ENCODE measurements at regions not wholly inside any gene's neighbourhood (a gene's known extent, or its start where the extent isn't known, plus 50 kb on each side); places are given as distances from the start of the nearest gene placed in this dataset.

DNA sequence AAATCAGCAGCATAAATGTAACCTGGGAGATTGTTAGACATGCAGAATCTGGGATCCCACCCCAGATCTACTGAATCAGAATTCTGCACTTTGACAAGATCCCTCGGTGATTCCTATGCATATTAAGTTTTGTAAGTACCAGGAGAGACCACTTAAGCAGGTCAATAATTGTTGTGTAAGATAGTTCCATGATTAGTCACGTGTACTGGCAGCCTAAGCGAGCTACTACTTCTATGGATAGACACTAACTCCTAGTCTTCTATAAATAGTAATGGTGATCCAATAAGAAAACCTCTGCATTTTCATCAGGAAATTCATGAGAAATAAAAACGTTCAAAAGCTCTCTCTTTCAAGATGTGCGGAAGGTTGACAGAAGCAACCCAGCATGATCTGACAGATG lies 988.2 kb upstream of the CHAC2 start:
- no CpG with 5 or more reads among the region's 5 CpGs for WGBS (ENCODE audit: insufficient coverage, low lambda C conversion rate)
- Histone ChIP-seq H3K4me1 (ENCODE audit: control insufficient read depth, insufficient read depth, low read length) (peaks cover 13% of the 10 kb centered on the region), H3K27me3 (ENCODE audit: control insufficient read depth, insufficient read depth, low read length) (no peaks in the 10 kb centered on the region), H3K9me3 (ENCODE audit: control insufficient read depth, low read depth, low read length) (no peaks in the 10 kb centered on the region), H3K27ac (ENCODE audit: low read length) (no peak overlapping the region), H3K36me3 (ENCODE audit: control insufficient read depth, insufficient read depth, low read length) (no peaks in the 10 kb centered on the region), H3K4me3 (ENCODE audit: low read length) (no peak overlapping the region)
- DNase-seq, result no peak

DNA sequence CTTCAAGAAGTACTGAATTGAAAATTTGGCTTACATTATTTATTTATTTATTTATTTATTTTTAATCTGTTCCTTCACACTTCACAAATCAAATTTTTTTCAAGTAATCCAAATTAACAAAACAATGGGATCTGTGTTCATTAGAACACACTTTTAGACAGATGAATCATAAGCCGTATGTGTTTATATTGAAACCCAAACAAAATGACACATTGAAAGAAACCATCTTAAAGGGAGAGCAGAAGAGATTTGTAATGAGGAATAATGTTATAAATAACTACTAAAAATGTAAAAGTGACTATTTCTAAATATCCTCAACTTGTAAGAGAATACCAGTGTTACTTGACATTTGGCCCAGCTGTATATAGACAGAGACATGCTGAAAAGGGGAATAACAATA lies 991.0 kb upstream of the CHAC2 start:
- Histone ChIP-seq H3K27me3 (ENCODE audit: control insufficient read depth, insufficient read depth, low read length) (no peaks in the 10 kb centered on the region), H3K4me1 (ENCODE audit: control insufficient read depth, insufficient read depth, low read length) (peaks cover 13% of the 10 kb centered on the region), H3K36me3 (ENCODE audit: control insufficient read depth, insufficient read depth, low read length) (no peaks in the 10 kb centered on the region), H3K27ac (ENCODE audit: low read length) (no peak overlapping the region), H3K4me3 (ENCODE audit: low read length) (no peak overlapping the region), H3K9me3 (ENCODE audit: control insufficient read depth, low read depth, low read length) (no peaks in the 10 kb centered on the region)
- no peak for DNase-seq
- 67% methylated on average over 1 of the region's 1 CpG for WGBS (ENCODE audit: insufficient coverage, low lambda C conversion rate)

DNA sequence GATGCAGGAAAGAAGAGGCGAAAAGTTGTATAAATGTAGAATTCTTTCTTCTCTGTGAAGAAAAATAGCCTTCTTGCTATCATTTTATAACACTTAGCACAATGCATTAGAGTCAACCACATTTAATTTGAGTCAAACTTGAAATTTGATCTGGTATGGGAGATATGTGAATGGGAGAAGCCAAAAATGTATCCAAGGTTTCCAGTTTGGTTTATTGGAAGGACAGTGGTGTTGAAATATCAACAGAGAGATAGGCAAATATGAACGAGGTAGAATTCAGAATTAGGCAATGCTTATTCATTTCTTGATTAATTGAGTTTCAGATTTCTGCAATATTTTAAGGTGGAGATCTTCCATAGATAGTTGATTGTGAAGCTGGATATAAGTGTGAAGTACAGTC lies 991.9 kb upstream of the CHAC2 start:
- Histone ChIP-seq H3K36me3 (ENCODE audit: control insufficient read depth, insufficient read depth, low read length) (no peaks in the 10 kb centered on the region), H3K27ac (ENCODE audit: low read length) (no peak overlapping the region), H3K4me3 (ENCODE audit: low read length) (no peak overlapping the region), H3K4me1 (ENCODE audit: control insufficient read depth, insufficient read depth, low read length) (peaks cover 13% of the 10 kb centered on the region), H3K27me3 (ENCODE audit: control insufficient read depth, insufficient read depth, low read length) (no peaks in the 10 kb centered on the region), H3K9me3 (ENCODE audit: control insufficient read depth, low read depth, low read length) (no peaks in the 10 kb centered on the region)
- 40% methylated on average over 1 of the region's 2 CpGs for WGBS (ENCODE audit: insufficient coverage, low lambda C conversion rate)
- DNase-seq, result no peak

DNA sequence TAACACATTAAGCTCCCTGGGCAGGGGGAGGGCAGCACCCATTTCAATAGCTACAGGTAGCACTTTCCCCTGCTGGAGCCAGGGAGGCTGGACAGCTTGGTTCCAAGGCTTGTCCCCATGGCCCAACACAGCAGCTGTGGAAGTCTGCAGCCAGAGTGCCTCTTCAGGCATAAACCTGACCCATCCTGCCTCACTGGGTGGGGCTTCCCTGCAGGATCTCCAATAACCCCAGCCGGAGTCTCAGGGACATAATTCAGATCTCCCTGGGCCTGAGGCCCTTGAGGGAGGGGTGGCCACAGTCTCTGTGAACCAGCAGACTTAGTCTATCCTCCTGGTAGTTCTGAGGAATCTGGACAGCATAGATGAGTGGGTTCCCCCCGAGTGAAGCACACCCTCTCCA lies 1001.9 kb upstream of the CHAC2 start:
- Histone ChIP-seq H3K27ac (ENCODE audit: low read length) (no peak overlapping the region), H3K9me3 (ENCODE audit: control insufficient read depth, low read depth, low read length) (no peaks in the 10 kb centered on the region), H3K36me3 (ENCODE audit: control insufficient read depth, insufficient read depth, low read length) (no peaks in the 10 kb centered on the region), H3K4me3 (ENCODE audit: low read length) (no peak overlapping the region), H3K27me3 (ENCODE audit: control insufficient read depth, insufficient read depth, low read length) (no peaks in the 10 kb centered on the region), H3K4me1 (ENCODE audit: control insufficient read depth, insufficient read depth, low read length) (no peaks in the 10 kb centered on the region)
- DNase-seq, result no peak
- no CpG with 5 or more reads among the region's 2 CpGs for WGBS (ENCODE audit: insufficient coverage, low lambda C conversion rate)

DNA sequence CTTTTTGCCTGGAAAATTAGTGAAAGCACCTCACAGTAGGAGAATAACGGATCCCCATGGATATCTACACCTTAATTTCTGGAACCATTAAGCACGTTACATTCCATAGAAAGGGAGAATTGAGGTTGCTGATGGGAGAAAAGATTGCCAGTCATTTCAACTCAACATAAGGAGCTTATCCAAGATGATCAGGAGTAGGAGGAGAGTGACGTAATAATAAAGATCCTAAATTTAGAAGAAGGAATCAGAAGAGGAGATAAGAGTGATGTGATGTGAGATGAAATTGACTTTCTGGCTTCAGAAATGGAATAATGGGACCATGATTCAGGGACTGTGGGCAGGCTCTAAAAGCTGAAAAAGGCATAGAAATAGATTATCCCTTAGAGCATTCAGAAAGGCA lies 1017.8 kb upstream of the CHAC2 start:
- DNase-seq, result no peak
- H3K9me3 ChIP-seq (ENCODE audit: control insufficient read depth, low read depth, low read length), result no peaks in the 10 kb centered on the region
- H3K36me3 ChIP-seq (ENCODE audit: control insufficient read depth, insufficient read depth, low read length), result no peaks in the 10 kb centered on the region
- H3K4me1 ChIP-seq (ENCODE audit: control insufficient read depth, insufficient read depth, low read length), result no peaks in the 10 kb centered on the region
- H3K27me3 ChIP-seq (ENCODE audit: control insufficient read depth, insufficient read depth, low read length), result no peaks in the 10 kb centered on the region
- H3K27ac ChIP-seq (ENCODE audit: low read length), result no peak overlapping the region
- WGBS (ENCODE audit: insufficient coverage, low lambda C conversion rate), result 42% methylated on average over 1 of the region's 3 CpGs
- no peak overlapping the region for H3K4me3 ChIP-seq (ENCODE audit: low read length)

DNA sequence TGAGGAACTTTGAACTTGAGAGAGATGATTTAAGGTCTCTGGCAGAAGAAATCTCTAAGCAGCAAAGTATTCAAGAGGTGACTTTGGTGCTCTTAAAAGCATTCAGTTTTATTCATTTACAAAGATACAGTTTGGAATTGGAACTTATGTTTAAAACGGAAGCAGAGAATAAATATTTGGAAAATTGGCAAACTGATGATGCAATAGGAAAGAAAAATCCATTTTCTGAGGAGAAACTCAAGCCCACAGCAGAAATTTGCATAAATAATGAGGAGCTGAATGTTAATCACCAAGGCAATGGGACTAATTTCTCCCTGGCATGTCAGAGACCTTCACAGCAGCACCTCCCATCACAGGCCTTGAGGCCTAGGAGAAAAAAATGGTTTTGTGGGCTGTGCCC lies 1022.5 kb upstream of the CHAC2 start:
- no peaks in the 10 kb centered on the region for H3K9me3 ChIP-seq (ENCODE audit: control insufficient read depth, low read depth, low read length)
- no peaks in the 10 kb centered on the region for H3K27me3 ChIP-seq (ENCODE audit: control insufficient read depth, insufficient read depth, low read length)
- H3K4me1 ChIP-seq (ENCODE audit: control insufficient read depth, insufficient read depth, low read length), result no peaks in the 10 kb centered on the region
- no peak for DNase-seq
- H3K36me3 ChIP-seq (ENCODE audit: control insufficient read depth, insufficient read depth, low read length), result no peaks in the 10 kb centered on the region
- H3K4me3 ChIP-seq (ENCODE audit: low read length), result no peak overlapping the region
- WGBS (ENCODE audit: insufficient coverage, low lambda C conversion rate), result 57% methylated on average over 1 of the region's 1 CpG
- no peak overlapping the region for H3K27ac ChIP-seq (ENCODE audit: low read length)

DNA sequence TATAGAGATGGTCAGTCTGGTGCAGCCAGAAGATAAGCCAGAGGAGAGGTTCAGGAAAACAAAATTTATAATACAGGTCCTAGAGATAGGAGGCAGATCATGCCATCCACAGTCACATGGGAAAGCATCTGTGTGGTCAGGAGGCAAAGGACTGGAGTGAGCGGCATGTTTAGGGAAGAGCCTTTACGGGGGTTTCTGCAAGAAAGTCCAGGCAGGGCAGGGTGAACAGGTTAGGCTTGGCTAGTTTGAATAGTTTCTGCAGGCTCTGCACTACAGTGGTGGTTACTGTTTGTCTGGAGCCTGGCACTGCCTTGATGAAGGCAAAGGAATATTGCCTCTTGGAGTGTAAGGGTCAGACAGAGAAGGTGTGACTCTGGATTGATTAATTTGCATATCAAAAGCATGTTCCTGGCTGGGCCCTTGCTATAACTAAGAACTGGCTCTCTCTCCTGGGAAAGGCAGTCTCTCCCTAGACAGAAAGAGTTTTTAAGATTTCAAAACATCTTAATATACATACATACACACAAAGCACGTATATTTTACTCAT lies 1034.7 kb upstream of the CHAC2 start:
- DNase-seq, result peak in 1 of 2 donors; percentile 6
- no peaks in the 10 kb centered on the region for H3K36me3 ChIP-seq (ENCODE audit: control insufficient read depth, insufficient read depth, low read length)
- H3K4me1 ChIP-seq (ENCODE audit: control insufficient read depth, insufficient read depth, low read length), result no peaks in the 10 kb centered on the region
- no peaks in the 10 kb centered on the region for H3K27me3 ChIP-seq (ENCODE audit: control insufficient read depth, insufficient read depth, low read length)
- H3K27ac ChIP-seq (ENCODE audit: low read length), result no peak overlapping the region
- H3K4me3 ChIP-seq (ENCODE audit: low read length), result no peak overlapping the region
- H3K9me3 ChIP-seq (ENCODE audit: control insufficient read depth, low read depth, low read length), result no peaks in the 10 kb centered on the region
- WGBS (ENCODE audit: insufficient coverage, low lambda C conversion rate), result no CpG with 5 or more reads among the region's 3 CpGs

DNA sequence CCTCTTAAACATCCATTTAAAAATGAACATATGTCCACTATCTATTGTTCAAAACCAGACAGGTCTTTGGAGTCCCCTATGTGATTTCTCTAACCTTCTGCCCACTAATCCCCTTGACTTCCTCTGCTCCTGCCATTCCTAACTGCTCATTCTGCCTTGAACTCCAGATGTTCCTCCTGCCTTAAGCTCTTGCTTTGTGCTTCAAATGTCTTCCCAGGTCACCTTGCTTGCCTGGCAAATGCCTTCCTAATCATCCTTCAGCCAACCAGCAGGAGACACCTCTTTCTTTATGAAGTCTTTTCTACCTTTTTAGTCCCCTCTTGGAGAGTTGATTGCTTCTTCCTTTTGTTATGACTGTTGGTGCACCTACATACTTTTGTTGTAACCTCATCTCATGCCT lies 1043.0 kb upstream of the CHAC2 start:
- Histone ChIP-seq H3K27ac (ENCODE audit: low read length) (no peak overlapping the region), H3K36me3 (ENCODE audit: control insufficient read depth, insufficient read depth, low read length) (no peaks in the 10 kb centered on the region), H3K4me3 (ENCODE audit: low read length) (no peak overlapping the region), H3K27me3 (ENCODE audit: control insufficient read depth, insufficient read depth, low read length) (no peaks in the 10 kb centered on the region), H3K9me3 (ENCODE audit: control insufficient read depth, low read depth, low read length) (no peaks in the 10 kb centered on the region), H3K4me1 (ENCODE audit: control insufficient read depth, insufficient read depth, low read length) (no peaks in the 10 kb centered on the region)
- no peak for DNase-seq

DNA sequence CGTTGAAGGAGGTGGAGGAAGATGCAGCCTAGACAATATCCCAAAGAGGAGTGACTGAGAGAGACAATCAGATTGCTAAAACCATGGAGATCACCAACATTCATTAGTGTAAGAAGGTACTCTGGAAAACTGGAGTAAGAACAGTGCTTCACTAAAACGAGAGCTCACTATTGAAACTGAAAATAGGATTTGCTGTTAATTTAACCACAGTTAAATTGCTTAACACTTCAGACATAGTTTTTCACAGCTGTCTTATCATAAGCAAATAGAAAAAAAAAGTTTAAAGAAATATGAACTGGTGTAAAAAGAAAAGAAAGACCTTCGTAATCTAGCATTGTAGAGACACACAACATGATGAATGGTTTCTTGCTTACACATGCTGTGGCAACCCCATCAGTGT lies 1049.8 kb upstream of the CHAC2 start:
- WGBS (ENCODE audit: insufficient coverage, low lambda C conversion rate), result 8% methylated on average over 2 of the region's 3 CpGs
- Histone ChIP-seq H3K9me3 (ENCODE audit: control insufficient read depth, low read depth, low read length) (no peaks in the 10 kb centered on the region), H3K4me3 (ENCODE audit: low read length) (no peak overlapping the region), H3K4me1 (ENCODE audit: control insufficient read depth, insufficient read depth, low read length) (no peaks in the 10 kb centered on the region), H3K36me3 (ENCODE audit: control insufficient read depth, insufficient read depth, low read length) (no peaks in the 10 kb centered on the region), H3K27me3 (ENCODE audit: control insufficient read depth, insufficient read depth, low read length) (no peaks in the 10 kb centered on the region), H3K27ac (ENCODE audit: low read length) (no peak overlapping the region)
- DNase-seq, result peak in 1 of 2 donors; percentile 33

DNA sequence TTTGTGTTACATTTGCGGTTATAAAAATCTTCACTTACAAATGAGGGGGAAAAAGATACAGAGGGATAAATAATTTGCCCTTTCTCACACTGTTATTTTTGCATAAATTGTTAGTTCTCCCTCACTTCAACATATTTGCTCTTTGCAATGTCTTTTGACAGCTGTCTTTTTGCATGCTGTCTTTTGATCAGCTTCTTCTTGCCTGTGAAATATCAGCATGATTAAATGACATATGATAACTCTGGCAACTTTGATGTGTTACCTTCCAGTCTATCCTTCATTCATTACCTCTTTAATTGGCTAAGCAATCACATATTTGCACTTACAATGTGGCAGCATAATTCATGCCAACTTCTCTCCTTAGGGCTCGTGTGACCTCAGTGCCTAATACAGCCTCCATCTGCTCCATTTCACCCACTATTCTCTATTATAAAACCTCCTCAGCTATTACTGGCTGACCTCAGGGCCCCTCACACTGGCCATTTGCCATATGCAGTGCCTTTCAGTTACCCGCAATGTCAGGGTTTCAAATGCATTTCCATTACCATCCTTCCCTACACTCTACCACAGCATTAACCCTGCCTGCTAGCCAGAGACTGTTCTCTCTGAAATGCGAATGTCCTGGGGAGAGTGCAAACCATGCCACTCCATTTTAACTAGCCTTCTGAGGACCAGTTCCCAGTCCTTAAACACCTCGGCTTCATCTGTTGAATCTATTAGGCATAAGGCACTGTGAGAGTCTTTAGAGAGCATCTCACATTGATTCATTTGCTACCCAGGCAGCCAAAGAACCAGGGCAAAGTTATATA lies 1056.6 kb upstream of the CHAC2 start:
- H3K9me3 ChIP-seq (ENCODE audit: control insufficient read depth, low read depth, low read length), result no peaks in the 10 kb centered on the region
- DNase-seq, result no peak
- no peak overlapping the region for H3K27ac ChIP-seq (ENCODE audit: low read length)
- no peaks in the 10 kb centered on the region for H3K36me3 ChIP-seq (ENCODE audit: control insufficient read depth, insufficient read depth, low read length)
- WGBS (ENCODE audit: insufficient coverage, low lambda C conversion rate), result 86% methylated on average over 1 of the region's 5 CpGs
- no peaks in the 10 kb centered on the region for H3K4me1 ChIP-seq (ENCODE audit: control insufficient read depth, insufficient read depth, low read length)
- no peak overlapping the region for H3K4me3 ChIP-seq (ENCODE audit: low read length)
- H3K27me3 ChIP-seq (ENCODE audit: control insufficient read depth, insufficient read depth, low read length), result no peaks in the 10 kb centered on the region

DNA sequence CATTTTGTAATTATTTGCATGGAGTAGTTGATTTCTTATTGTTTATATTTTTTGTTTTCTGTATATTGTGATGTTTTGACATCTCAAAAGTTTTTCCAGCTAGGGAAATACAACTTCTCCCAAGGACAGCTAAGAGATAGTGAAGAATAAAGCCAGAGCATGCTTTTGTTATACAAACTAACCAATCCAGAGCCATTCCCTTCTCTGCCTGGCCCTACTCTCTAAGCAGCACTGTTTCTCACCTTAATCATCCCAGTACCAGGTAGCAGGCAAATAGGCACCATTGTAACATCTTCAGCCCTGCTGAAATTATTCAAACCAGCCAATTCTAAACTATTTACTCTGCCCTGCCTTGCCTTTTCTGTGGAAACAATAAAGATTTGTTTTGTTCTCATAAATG lies 1063.4 kb upstream of the CHAC2 start:
- Histone ChIP-seq H3K27ac (ENCODE audit: low read length) (no peak overlapping the region), H3K4me1 (ENCODE audit: control insufficient read depth, insufficient read depth, low read length) (no peaks in the 10 kb centered on the region)
- DNase-seq, result no peak

More for the DNA sequence above, 1063.4 kb upstream of the CHAC2 start:
- Histone ChIP-seq H3K9me3 (ENCODE audit: control insufficient read depth, low read depth, low read length) (no peaks in the 10 kb centered on the region), H3K4me3 (ENCODE audit: low read length) (no peak overlapping the region), H3K27me3 (ENCODE audit: control insufficient read depth, insufficient read depth, low read length) (no peaks in the 10 kb centered on the region), H3K36me3 (ENCODE audit: control insufficient read depth, insufficient read depth, low read length) (no peaks in the 10 kb centered on the region)

Data from large intestine (tissue), 3 donors.